ENCODE measurements at regions not wholly inside any gene's neighbourhood (a gene's known extent, or its start where the extent isn't known, plus 50 kb on each side); places are given as distances from the start of the nearest gene placed in this dataset.

GRCh38 chr3:18609187-18609586 is 184.0 kb upstream of the SATB1 start:
- Histone ChIP-seq H2AK5ac (ENCODE audit: low read depth, low read length) (no peak overlapping the region), H4K91ac (replicated peaks; ENCODE audit: insufficient read length, low read length) (no peak overlapping the region), H2BK20ac (ENCODE audit: low read length) (no peak overlapping the region), H4K8ac (ENCODE audit: extremely low read depth, insufficient read depth, low read length) (no peak overlapping the region), H3K18ac (ENCODE audit: extremely low read depth, low read length) (no peak overlapping the region), H3K79me2 (ENCODE audit: control insufficient read depth in 1 of 2, insufficient read depth in 2 of 2, low read length in 2 of 2) (no peaks in the 10 kb centered on the region), H4K5ac (ENCODE audit: insufficient read length, low read depth, low read length) (no peak overlapping the region), H3K4ac (replicated peaks; ENCODE audit: insufficient read length, low read depth, low read length) (no peak overlapping the region), H3K14ac (ENCODE audit: insufficient read length) (no peak overlapping the region), H3K4me3 (ENCODE audit: extremely low read depth in 1 of 4, insufficient read depth in 2 of 4, low read depth in 3 of 4, low read length in 4 of 4) (no peak overlapping the region), H3K4me2 (ENCODE audit: insufficient read depth in 1 of 2, low read depth in 2 of 2, low read length in 2 of 2) (no peak overlapping the region), H3K4me1 (replicated peaks in 1 of 4; ENCODE audit: control insufficient read depth in 3 of 4, insufficient read depth in 4 of 4, low read length in 3 of 4) (no peaks in the 10 kb centered on the region), H3K27me3 (replicated peaks in 1 of 4; ENCODE audit: control insufficient read depth in 3 of 4, extremely low read depth in 1 of 4, insufficient read depth in 3 of 4, low read length in 3 of 4) (no peaks in the 10 kb centered on the region), H3K23me2 (ENCODE audit: low read depth, low read length) (no peaks in the 10 kb centered on the region), H3K79me1 (ENCODE audit: low read depth, low read length) (no peaks in the 10 kb centered on the region), H2BK12ac (ENCODE audit: low read depth, low read length) (no peak overlapping the region), H2BK5ac (ENCODE audit: low read depth, low read length) (no peak overlapping the region), H2BK120ac (replicated peaks; ENCODE audit: low read depth, low read length) (no peak overlapping the region), H3K27ac (ENCODE audit: low read depth, low read length) (no peak overlapping the region), H4K20me1 (replicated peaks in 1 of 2; ENCODE audit: control insufficient read depth in 1 of 2, insufficient read depth in 2 of 2, low read length in 2 of 2) (no peaks in the 10 kb centered on the region), H3K9ac (replicated peaks in 1 of 4; ENCODE audit: extremely low read depth in 1 of 4, low read depth in 3 of 4, low read length in 3 of 4) (no peak overlapping the region), H3K56ac (replicated peaks; ENCODE audit: insufficient read length, low read depth, low read length) (no peak overlapping the region), H2BK15ac (ENCODE audit: low read length) (no peak overlapping the region), H3K9me3 (ENCODE audit: insufficient read depth in 2 of 2, low read depth in 1 of 2, low read length in 1 of 2) (no peaks in the 10 kb centered on the region), H2AFZ (ENCODE audit: low read length) (no peak overlapping the region), H3K23ac (ENCODE audit: insufficient read length) (no peak overlapping the region), H3K36me3 (ENCODE audit: control insufficient read depth in 2 of 4, insufficient read depth in 4 of 4, low read length in 3 of 4) (no peaks in the 10 kb centered on the region)
- no peak for DNase-seq (ENCODE audit: low read depth in 1 of 2, low spot score in 2 of 2)
- no peak for TF ChIP-seq CHD2 (IDR thresholded peaks at IDR 0.05; ENCODE audit: low read length)
- TF ChIP-seq RFX5 (IDR thresholded peaks at IDR 0.05; ENCODE audit: borderline replicate concordance, low read depth, low read length): no peak
- no peak for TF ChIP-seq NRF1 (IDR thresholded peaks at IDR 0.05; ENCODE audit: low read depth, low read length)
- TF ChIP-seq RBBP5 (IDR thresholded peaks at IDR 0.05; ENCODE audit: borderline replicate concordance, low read depth, low read length): no peak
- no peak for TF ChIP-seq SP1 (IDR thresholded peaks at IDR 0.05; ENCODE audit: low read depth, low read length)
- TF ChIP-seq CBX5 (IDR thresholded peaks at IDR 0.05; ENCODE audit: low read depth, low read length): no peak
- no peak for TF ChIP-seq SP4 (IDR thresholded peaks at IDR 0.05; ENCODE audit: low read length)
- no peak for TF ChIP-seq CREB1 (IDR thresholded peaks at IDR 0.05)
- ChIA-PET POLR2A (ENCODE audit: partially characterized antibody) (no interaction called here), CTCF (ENCODE audit: partially characterized antibody) (no interaction called here)
- no peak for FAIRE-seq
- WGBS, 2 experiments (ENCODE audit: extremely low coverage in 1 of 2, insufficient coverage in 1 of 2, insufficient read length in 1 of 2, insufficient replicate concordance in 2 of 2, low coverage in 1 of 2, low lambda C conversion rate in 2 of 2, missing lambda C conversion rate in 1 of 2): 85% methylated on average over 4 of the region's 4 CpGs; no CpG with 5 or more reads in 1 of the 2 experiments

Data from H1 (cell line).